ENCODE measurements at regions not wholly inside any gene's neighbourhood (a gene's known extent, or its start where the extent isn't known, plus 50 kb on each side); places are given as distances from the start of the nearest gene placed in this dataset.

- TF ChIP-seq, protein P1, sequence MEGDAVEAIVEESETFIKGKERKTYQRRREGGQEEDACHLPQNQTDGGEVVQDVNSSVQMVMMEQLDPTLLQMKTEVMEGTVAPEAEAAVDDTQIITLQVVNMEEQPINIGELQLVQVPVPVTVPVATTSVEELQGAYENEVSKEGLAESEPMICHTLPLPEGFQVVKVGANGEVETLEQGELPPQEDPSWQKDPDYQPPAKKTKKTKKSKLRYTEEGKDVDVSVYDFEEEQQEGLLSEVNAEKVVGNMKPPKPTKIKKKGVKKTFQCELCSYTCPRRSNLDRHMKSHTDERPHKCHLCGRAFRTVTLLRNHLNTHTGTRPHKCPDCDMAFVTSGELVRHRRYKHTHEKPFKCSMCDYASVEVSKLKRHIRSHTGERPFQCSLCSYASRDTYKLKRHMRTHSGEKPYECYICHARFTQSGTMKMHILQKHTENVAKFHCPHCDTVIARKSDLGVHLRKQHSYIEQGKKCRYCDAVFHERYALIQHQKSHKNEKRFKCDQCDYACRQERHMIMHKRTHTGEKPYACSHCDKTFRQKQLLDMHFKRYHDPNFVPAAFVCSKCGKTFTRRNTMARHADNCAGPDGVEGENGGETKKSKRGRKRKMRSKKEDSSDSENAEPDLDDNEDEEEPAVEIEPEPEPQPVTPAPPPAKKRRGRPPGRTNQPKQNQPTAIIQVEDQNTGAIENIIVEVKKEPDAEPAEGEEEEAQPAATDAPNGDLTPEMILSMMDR (conservative IDR thresholded peaks at IDR 0.05; ENCODE audit: low read length): no peak
- TF ChIP-seq EZH2phosphoT487 (IDR thresholded peaks at IDR 0.05; ENCODE audit: borderline replicate concordance): no peak
Observed at GRCh38 chr4:128587382-128587781, 222.1 kb upstream of the JADE1 start.
